ENCODE measurements at regions not wholly inside any gene's neighbourhood (a gene's known extent, or its start where the extent isn't known, plus 50 kb on each side); places are given as distances from the start of the nearest gene placed in this dataset.

GRCh38 chr18:39913672-39914366 is 2041.2 kb upstream of the PIK3C3 start:
- peaks cover 0 to 6% of the 10 kb centered on the region in 2 experiments for H3K27me3 ChIP-seq (ENCODE audit: control insufficient read depth in 2 of 2, insufficient read depth in 2 of 2, low read length in 2 of 2)
- no peak overlapping the region for H3K4me3 ChIP-seq (replicated peaks in 1 of 3; ENCODE audit: insufficient read depth in 1 of 3, low read depth in 1 of 3, low read length in 3 of 3)
- H3K36me3 ChIP-seq (ENCODE audit: control insufficient read depth in 2 of 2, extremely low read depth in 1 of 2, insufficient read depth in 2 of 2, low read length in 2 of 2): no peaks in the 10 kb centered on the region
- no peak overlapping the region for H3K4me2 ChIP-seq (ENCODE audit: insufficient read depth, low read length)
- dilution Hi-C loops (cut with MboI; ENCODE audit: extremely low pct_ligation_motif_present, low sequenced_read_pairs) (no loop called here), intact Hi-C loops (cut with micrococcal nuclease) (no loop called here)
- no TSS peak for BruUV-seq (replicated peaks)
- H3K4me1 ChIP-seq (ENCODE audit: control insufficient read depth, extremely low read depth, insufficient read depth, low read length): no peaks in the 10 kb centered on the region
- no peak overlapping the region for H3K27ac ChIP-seq (ENCODE audit: insufficient read depth, low read depth, low read length)
- POLR2A ChIA-PET: no interaction called here
- H3K9ac ChIP-seq (replicated peaks; ENCODE audit: extremely low read depth, insufficient read depth, low read length): no peak overlapping the region
- H2AFZ ChIP-seq (ENCODE audit: low read depth, low read length): no peak overlapping the region
- TF ChIP-seq POLR2A (IDR thresholded peaks at IDR 0.05; ENCODE audit: low read depth, low read length) (no peak), MYC (IDR thresholded peaks at IDR 0.05; ENCODE audit: low read depth, low read length) (no peak), FOS (IDR thresholded peaks at IDR 0.05; ENCODE audit: borderline replicate concordance, insufficient read depth, low read length) (no peak), CTCF (IDR thresholded peaks at IDR 0.05; ENCODE audit: extremely low read depth in 1 of 2, insufficient read depth in 1 of 2, low read depth in 1 of 2, low read length in 2 of 2) (no peak), MAX (IDR thresholded peaks at IDR 0.05; ENCODE audit: insufficient read depth, insufficient read length) (no peak), JUN (IDR thresholded peaks at IDR 0.05; ENCODE audit: borderline replicate concordance, insufficient read depth, insufficient read length, low read depth) (no peak), EZH2 (IDR thresholded peaks at IDR 0.05; ENCODE audit: borderline replicate concordance, low read depth, low read length, severe bottlenecking) (no peak), POLR2AphosphoS5 (IDR thresholded peaks at IDR 0.05; ENCODE audit: insufficient read depth, low read depth, low read length) (no peak)
- no peak for DNase-seq (ENCODE audit: low read depth, low spot score)
- H3K9me3 ChIP-seq (replicated peaks; ENCODE audit: control insufficient read depth, insufficient read depth, low read length): no peaks in the 10 kb centered on the region
- H4K20me1 ChIP-seq (replicated peaks; ENCODE audit: control insufficient read depth, extremely low read depth, insufficient read depth, low read length): no peaks in the 10 kb centered on the region
- FAIRE-seq: no peak
- no peaks in the 10 kb centered on the region for H3K9me1 ChIP-seq (replicated peaks; ENCODE audit: control insufficient read depth, extremely low read depth, insufficient read depth, low read length)
- CTCF ChIA-PET: interaction anchor here (1.1 to 1.4 kb wide), 2 partner anchors 9 to 18 kb away, joined by 3 read pairs; no protein-coding TSS in a partner anchor
- H3K79me2 ChIP-seq (ENCODE audit: control insufficient read depth, insufficient read depth, low read length): no peaks in the 10 kb centered on the region

Measured in endothelial cell of umbilical vein (primary cell).